RWPE1 (cell line): ENCODE measurements at regions not wholly inside any gene's neighbourhood (a gene's known extent, or its start where the extent isn't known, plus 50 kb on each side); places are given as distances from the start of the nearest gene placed in this dataset.

ENCODE experiments used
- CTCF ChIA-PET: fragments of 350-600 bp; sonication (Branson Sonifier 250); formaldehyde crosslinking; extraction: SDS; loops from one replicate; lab custom pipeline; 2021; lab: Yijun Ruan, JAX
- POLR2A ChIA-PET: fragments of 400-600 bp; formaldehyde crosslinking; extraction: SDS; loops from one replicate; lab custom pipeline; 2020; ENCODE audit warnings: antibody characterized with exemption; ENCODE audit not compliant: low non-redundant PET; lab: Yijun Ruan, JAX
- DNase-seq: peaks from one replicate; pipeline ENCODE4 v3.0.0; 2012; ENCODE audit warnings: low spot score
- H3K27ac ChIP-seq: fragments of 450-650 bp; 2 replicates; pipeline ENCODE4 v1.5.1; 2017
- TF ChIP-seq, protein P1 (sequence below): fragments of 450-650 bp; conservative IDR thresholded peaks from 2 replicates; pipeline ENCODE4 v1.5.1; 2017; ENCODE audit warnings: low read depth, mild to moderate bottlenecking

DNA sequence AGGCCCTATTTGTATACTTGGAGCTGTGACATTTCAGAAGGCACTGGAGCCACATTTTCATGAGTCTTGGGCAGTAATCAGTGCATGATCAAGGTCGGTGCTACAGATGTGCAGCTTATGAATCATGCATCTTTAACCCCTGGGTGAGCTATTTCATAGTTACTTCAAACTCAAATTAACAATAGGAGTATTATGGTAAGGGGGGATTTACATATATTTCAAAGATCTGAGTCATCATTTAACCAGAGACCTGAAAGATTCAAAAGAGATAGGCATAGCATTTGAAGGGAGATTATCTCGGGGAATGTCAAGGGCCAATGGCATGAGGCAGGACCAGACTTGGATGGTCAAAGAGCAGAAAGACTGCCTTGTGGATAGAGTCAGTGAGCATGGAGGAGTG lies 169.0 kb upstream of the GRIN3A start:
- ChIA-PET CTCF (interaction anchor here (0.8 kb wide), 1 partner anchor 18 kb away, joined by 5 read pairs; no protein-coding TSS in a partner anchor), POLR2A (no interaction called here)

GRCh38 chr9:101904845-101905244 lies 166.4 kb upstream of the GRIN3A start:
- no peak overlapping the region for H3K27ac ChIP-seq
- ChIA-PET POLR2A (no interaction called here), CTCF (no interaction called here)
- no peak for DNase-seq
- TF ChIP-seq, protein P1, sequence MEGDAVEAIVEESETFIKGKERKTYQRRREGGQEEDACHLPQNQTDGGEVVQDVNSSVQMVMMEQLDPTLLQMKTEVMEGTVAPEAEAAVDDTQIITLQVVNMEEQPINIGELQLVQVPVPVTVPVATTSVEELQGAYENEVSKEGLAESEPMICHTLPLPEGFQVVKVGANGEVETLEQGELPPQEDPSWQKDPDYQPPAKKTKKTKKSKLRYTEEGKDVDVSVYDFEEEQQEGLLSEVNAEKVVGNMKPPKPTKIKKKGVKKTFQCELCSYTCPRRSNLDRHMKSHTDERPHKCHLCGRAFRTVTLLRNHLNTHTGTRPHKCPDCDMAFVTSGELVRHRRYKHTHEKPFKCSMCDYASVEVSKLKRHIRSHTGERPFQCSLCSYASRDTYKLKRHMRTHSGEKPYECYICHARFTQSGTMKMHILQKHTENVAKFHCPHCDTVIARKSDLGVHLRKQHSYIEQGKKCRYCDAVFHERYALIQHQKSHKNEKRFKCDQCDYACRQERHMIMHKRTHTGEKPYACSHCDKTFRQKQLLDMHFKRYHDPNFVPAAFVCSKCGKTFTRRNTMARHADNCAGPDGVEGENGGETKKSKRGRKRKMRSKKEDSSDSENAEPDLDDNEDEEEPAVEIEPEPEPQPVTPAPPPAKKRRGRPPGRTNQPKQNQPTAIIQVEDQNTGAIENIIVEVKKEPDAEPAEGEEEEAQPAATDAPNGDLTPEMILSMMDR: no peak

More for the DNA sequence above, 169.0 kb upstream of the GRIN3A start:
- no peak overlapping the region for H3K27ac ChIP-seq
- DNase-seq: no peak
- TF ChIP-seq, protein P1: no peak

- ChIA-PET CTCF (no interaction called here), POLR2A (no interaction called here)
- no peak overlapping the region for H3K27ac ChIP-seq
- TF ChIP-seq, protein P1: no peak
- DNase-seq: no peak
These were observed 163.6 kb upstream of the GRIN3A start for GRCh38 chr9:101902051-101902450.

GRCh38 chr9:101897196-101897595 lies 158.7 kb upstream of the GRIN3A start:
- CTCF ChIA-PET: interaction anchor here (0.5 kb wide), 1 partner anchor 1048 kb away, joined by 5 read pairs; no protein-coding TSS in a partner anchor
- TF ChIP-seq, protein P1: no peak
- no peak overlapping the region for H3K27ac ChIP-seq
- DNase-seq: no peak
- POLR2A ChIA-PET: no interaction called here

GRCh38 chr9:101893661-101894646 lies 155.5 kb upstream of the GRIN3A start:
- ChIA-PET POLR2A (no interaction called here), CTCF (no interaction called here)
- TF ChIP-seq, protein P1: no peak
- no peak for DNase-seq
- H3K27ac ChIP-seq: no peak overlapping the region

DNA sequence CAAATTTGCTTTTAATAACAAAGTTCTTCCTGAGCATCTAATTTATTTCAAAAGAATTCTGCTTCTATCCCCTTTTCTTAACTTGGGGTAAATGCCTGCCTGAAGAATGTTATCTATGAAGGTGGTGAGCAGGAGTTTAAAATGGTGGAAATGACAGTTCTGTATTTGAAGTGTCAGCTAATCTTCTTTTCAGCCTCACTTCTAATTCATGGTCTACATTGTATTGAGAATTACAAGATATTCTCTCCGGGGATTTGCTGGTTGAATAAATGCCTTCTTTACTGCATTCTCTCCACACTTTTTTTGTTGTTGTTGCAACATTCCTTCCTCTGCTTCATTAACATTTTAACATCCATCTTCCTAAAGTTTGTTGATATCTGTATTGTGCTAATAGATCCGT lies 143.1 kb upstream of the GRIN3A start:
- CTCF ChIA-PET: interaction anchor here (0.7 kb wide), 1 partner anchor 1012 kb away, joined by 10 read pairs; no protein-coding TSS in a partner anchor

More for the DNA sequence above, 143.1 kb upstream of the GRIN3A start:
- no peak for DNase-seq
- no peak overlapping the region for H3K27ac ChIP-seq
- POLR2A ChIA-PET: no interaction called here
- TF ChIP-seq, protein P1: no peak
